Progenitor cell of endocrine pancreas (in vitro differentiated cells): ENCODE measurements at regions not wholly inside any gene's neighbourhood (a gene's known extent, or its start where the extent isn't known, plus 50 kb on each side); places are given as distances from the start of the nearest gene placed in this dataset.
A peak's percentile ranks its signal among the peaks of the same experiment; 100 is the strongest.

Source experiments
- DNase-seq: peaks from one replicate; pipeline ENCODE4 v3.0.0; 2021; ENCODE audit warnings: low spot score; ENCODE audit not compliant: unreplicated experiment
- H3K27ac Mint-ChIP-seq: 2 replicates; pipeline ENCODE4 v1.8.0; 2021; ENCODE audit warnings: mild to moderate bottlenecking, moderate library complexity, mixed read lengths
- H3K27me3 Mint-ChIP-seq: 2 replicates; pipeline ENCODE4 v1.8.0; 2021; ENCODE audit warnings: mixed read lengths
- H3K36me3 Mint-ChIP-seq: 2 replicates; pipeline ENCODE4 v1.8.0; 2022; ENCODE audit warnings: mixed read lengths; ENCODE audit not compliant: insufficient read depth
- H3K4me1 Mint-ChIP-seq: 2 replicates; pipeline ENCODE4 v1.8.0; 2021; ENCODE audit warnings: low read depth, mixed read lengths
- H3K4me3 Mint-ChIP-seq: 2 replicates; pipeline ENCODE4 v1.8.0; 2021; ENCODE audit warnings: low read depth, mild to moderate bottlenecking, moderate library complexity, mixed read lengths
- H3K9me3 Mint-ChIP-seq: 2 replicates; pipeline ENCODE4 v1.8.0; 2021; ENCODE audit warnings: low read depth, mixed read lengths
- CTCF ChIP-seq: fragments of 200-600 bp; sonication (generic); IDR thresholded peaks from one replicate; pipeline ENCODE4 v1.5.0; 2021; ENCODE audit warnings: antibody characterized with exemption, mild to moderate bottlenecking; ENCODE audit not compliant: unreplicated experiment

GRCh38 chr13:86974995-86975328 is 696.2 kb upstream of the SLITRK5 start:
- no peak for DNase-seq
- Mint-ChIP-seq H3K4me1 (no peaks in the 10 kb centered on the region), H3K27ac (no peak overlapping the region), H3K4me3 (no peak overlapping the region), H3K9me3 (no peaks in the 10 kb centered on the region), H3K36me3 (no peaks in the 10 kb centered on the region), H3K27me3 (peaks cover 3% of the 10 kb centered on the region)
- TF ChIP-seq CTCF = peak; percentile 35

- Mint-ChIP-seq H3K27me3 (peaks cover 3% of the 10 kb centered on the region), H3K36me3 (no peaks in the 10 kb centered on the region), H3K9me3 (no peaks in the 10 kb centered on the region), H3K27ac (no peak overlapping the region), H3K4me1 (peaks cover 1% of the 10 kb centered on the region), H3K4me3 (no peak overlapping the region)
- TF ChIP-seq CTCF = no peak
- DNase-seq = no peak
These were observed 694.4 kb upstream of the SLITRK5 start for GRCh38 chr13:86976521-86977324.

- Mint-ChIP-seq H3K4me1 (peaks cover 6% of the 10 kb centered on the region), H3K9me3 (no peaks in the 10 kb centered on the region), H3K36me3 (no peaks in the 10 kb centered on the region), H3K27ac (peak overlapping the region; percentile 34), H3K27me3 (peaks cover 24% of the 10 kb centered on the region), H3K4me3 (no peak overlapping the region)
- no peak for DNase-seq
- no peak for TF ChIP-seq CTCF
These were observed 684.7 kb upstream of the SLITRK5 start for GRCh38 chr13:86986448-86986847.

- no peak overlapping the region for H3K27ac Mint-ChIP-seq
- H3K4me1 Mint-ChIP-seq = no peaks in the 10 kb centered on the region
- H3K4me3 Mint-ChIP-seq = no peak overlapping the region
- peaks cover 16% of the 10 kb centered on the region for H3K9me3 Mint-ChIP-seq
- no peak for TF ChIP-seq CTCF
- H3K27me3 Mint-ChIP-seq = no peaks in the 10 kb centered on the region
- DNase-seq = no peak
- no peaks in the 10 kb centered on the region for H3K36me3 Mint-ChIP-seq
These were observed 678.9 kb upstream of the SLITRK5 start for GRCh38 chr13:86992251-86992650.

- no peak for TF ChIP-seq CTCF
- no peak for DNase-seq
- Mint-ChIP-seq H3K36me3 (no peaks in the 10 kb centered on the region), H3K27me3 (no peaks in the 10 kb centered on the region), H3K9me3 (peaks cover 16% of the 10 kb centered on the region), H3K4me3 (no peak overlapping the region), H3K27ac (no peak overlapping the region), H3K4me1 (no peaks in the 10 kb centered on the region)
These were observed 667.9 kb upstream of the SLITRK5 start for GRCh38 chr13:87003265-87003664.
